ENCODE measurements at regions not wholly inside any gene's neighbourhood (a gene's known extent, or its start where the extent isn't known, plus 50 kb on each side); places are given as distances from the start of the nearest gene placed in this dataset.

- Mint-ChIP-seq H3K4me3 (no peak overlapping the region), H3K9me3 (peaks cover 5% of the 10 kb centered on the region), H3K27me3 (ENCODE audit: low read depth) (no peaks in the 10 kb centered on the region), H3K36me3 (peaks cover 5% of the 10 kb centered on the region), H3K27ac (no peak overlapping the region), H3K4me1 (peaks cover 12% of the 10 kb centered on the region)
- CTCF ChIA-PET, result interaction anchor here (1.1 kb wide), 1 partner anchor 1146 kb away, joined by 8 read pairs; no protein-coding TSS in a partner anchor
- POLR2A ChIA-PET, result no interaction called here
- DNase-seq (ENCODE audit: low spot score), result no peak
- TF ChIP-seq ZMAT4 (CRISPR knock-in tag; IDR thresholded peaks at IDR 0.05), result no peak
- TF ChIP-seq NR2C2 (CRISPR knock-in tag; IDR thresholded peaks at IDR 0.05), result no peak
- no peak for TF ChIP-seq ATF3 (CRISPR knock-in tag; conservative IDR thresholded peaks at IDR 0.05)
- no peak for TF ChIP-seq MYBL2 (CRISPR knock-in tag; IDR thresholded peaks at IDR 0.05)
- no peak for TF ChIP-seq KAT7 (CRISPR knock-in tag; IDR thresholded peaks at IDR 0.05; ENCODE audit: borderline replicate concordance)
- no peak for TF ChIP-seq ZNF512 (CRISPR knock-in tag; IDR thresholded peaks at IDR 0.05; ENCODE audit: borderline replicate concordance)
- no peak for TF ChIP-seq IRF1 (CRISPR knock-in tag; IDR thresholded peaks at IDR 0.05)
- ATAC-seq, result no peak
Measured at GRCh38 chr2:156038021-156038420, 294.5 kb downstream of the NR4A2 start.

- DNase-seq (ENCODE audit: low spot score) (no peak), ATAC-seq (no peak)
- H3K9me3 Mint-ChIP-seq, result peaks cover 5% of the 10 kb centered on the region
- H3K27ac Mint-ChIP-seq, result no peak overlapping the region
- H3K27me3 Mint-ChIP-seq (ENCODE audit: low read depth), result no peaks in the 10 kb centered on the region
- ChIA-PET POLR2A (no interaction called here), CTCF (interaction anchor here (1.1 kb wide), 1 partner anchor 1146 kb away, joined by 8 read pairs; no protein-coding TSS in a partner anchor)
- peaks cover 9% of the 10 kb centered on the region for H3K4me1 Mint-ChIP-seq
- TF ChIP-seq NR3C1 (CRISPR knock-in tag; conservative IDR thresholded peaks at IDR 0.05; ENCODE audit: low read depth), result no peak
- TF ChIP-seq USF1 (CRISPR knock-in tag; IDR thresholded peaks at IDR 0.05), result no peak
- TF ChIP-seq CDX4 (CRISPR knock-in tag; IDR thresholded peaks at IDR 0.05; ENCODE audit: borderline replicate concordance), result no peak
- no peak overlapping the region for H3K4me3 Mint-ChIP-seq
- peaks cover 5% of the 10 kb centered on the region for H3K36me3 Mint-ChIP-seq
Measured at GRCh38 chr2:156037482-156037881, 295.0 kb downstream of the NR4A2 start.

- no peaks in the 10 kb centered on the region for H3K36me3 Mint-ChIP-seq
- no peaks in the 10 kb centered on the region for H3K9me3 Mint-ChIP-seq
- no peak overlapping the region; the same call in 1 of the 2 replicates for H3K27ac Mint-ChIP-seq
- no peak overlapping the region for H3K4me3 Mint-ChIP-seq
- POLR2A ChIA-PET, result no interaction called here
- H3K27me3 Mint-ChIP-seq (ENCODE audit: low read depth), result no peaks in the 10 kb centered on the region
- DNase-seq (ENCODE audit: low spot score), result no peak
- no peaks in the 10 kb centered on the region for H3K4me1 Mint-ChIP-seq
- ATAC-seq, result no peak
- CTCF ChIA-PET, result no interaction called here
- TF ChIP-seq NFATC4 (CRISPR knock-in tag; IDR thresholded peaks at IDR 0.05), result no peak
- TF ChIP-seq NR3C1 (CRISPR knock-in tag; conservative IDR thresholded peaks at IDR 0.05; ENCODE audit: low read depth), result no peak
- no peak for TF ChIP-seq ETV6 (CRISPR knock-in tag; IDR thresholded peaks at IDR 0.05)
- TF ChIP-seq ZNF121 (CRISPR knock-in tag; IDR thresholded peaks at IDR 0.05), result no peak
- no peak for TF ChIP-seq ZMAT4 (CRISPR knock-in tag; IDR thresholded peaks at IDR 0.05)
- no peak for TF ChIP-seq ZBTB21 (CRISPR knock-in tag; IDR thresholded peaks at IDR 0.05; ENCODE audit: borderline replicate concordance)
- TF ChIP-seq ARID4B (CRISPR knock-in tag; IDR thresholded peaks at IDR 0.05; ENCODE audit: borderline replicate concordance), result no peak
- no peak for TF ChIP-seq ZNF317 (CRISPR knock-in tag; IDR thresholded peaks at IDR 0.05; ENCODE audit: borderline replicate concordance, low read depth)
- no peak for TF ChIP-seq CBFB (CRISPR knock-in tag; IDR thresholded peaks at IDR 0.05; ENCODE audit: low read depth)
- no peak for TF ChIP-seq ZNF532 (CRISPR knock-in tag; IDR thresholded peaks at IDR 0.05; ENCODE audit: borderline replicate concordance)
Measured at GRCh38 chr2:156031121-156031520, 301.4 kb downstream of the NR4A2 start.
